ENCODE measurements at regions not wholly inside any gene's neighbourhood (a gene's known extent, or its start where the extent isn't known, plus 50 kb on each side); places are given as distances from the start of the nearest gene placed in this dataset.

GRCh38 chr3:146914409-146914808, 309.3 kb upstream of the PLSCR5 start:
- Histone ChIP-seq H3K9me3 (no peaks in the 10 kb centered on the region), H3K9ac (no peak overlapping the region), H3K4me3 (ENCODE audit: low read depth in 2 of 2, low read length in 1 of 2) (no peak overlapping the region), H2AFZ (ENCODE audit: low read depth) (no peak overlapping the region), H3K4me2 (no peak overlapping the region), H3K27me3 (ENCODE audit: insufficient read depth) (no peaks in the 10 kb centered on the region), H3K4me1 (ENCODE audit: control insufficient read depth in 1 of 2, insufficient read depth in 2 of 2, low read depth in 1 of 2, low read length in 1 of 2) (no peaks in the 10 kb centered on the region), H3K27ac (ENCODE audit: low read depth in 2 of 2, low read length in 1 of 2) (no peak overlapping the region), H3F3A (replicated peaks; ENCODE audit: insufficient read depth) (no peaks in the 10 kb centered on the region), H3K36me3 (replicated peaks in 1 of 2; ENCODE audit: control insufficient read depth in 1 of 2, insufficient read depth in 2 of 2, low read length in 1 of 2) (no peaks in the 10 kb centered on the region), H3K9me2 (peaks cover 6% of the 10 kb centered on the region; the same call in 1 of the 2 replicates), H3K79me2 (ENCODE audit: insufficient read depth) (no peaks in the 10 kb centered on the region), H4K20me1 (ENCODE audit: insufficient read depth) (no peaks in the 10 kb centered on the region)
- TF ChIP-seq SMC3 (IDR thresholded peaks at IDR 0.05; ENCODE audit: low read depth, low read length) (no peak), USF1 (IDR thresholded peaks at IDR 0.05; ENCODE audit: borderline replicate concordance, low read depth) (no peak), CTCF (IDR thresholded peaks at IDR 0.05) (no peak), TEAD4 (IDR thresholded peaks at IDR 0.05; ENCODE audit: borderline replicate concordance, insufficient read depth) (no peak), TCF12 (IDR thresholded peaks at IDR 0.05) (no peak), USF2 (IDR thresholded peaks at IDR 0.05; ENCODE audit: borderline replicate concordance, low read depth, low read length) (no peak), ELF1 (IDR thresholded peaks at IDR 0.05) (no peak), SIN3A (IDR thresholded peaks at IDR 0.05; ENCODE audit: borderline replicate concordance, low read depth, low read length) (no peak), FOXM1 (IDR thresholded peaks at IDR 0.05; ENCODE audit: low read depth) (no peak), JUND (IDR thresholded peaks at IDR 0.05) (no peak), ZBTB33 (IDR thresholded peaks at IDR 0.05; ENCODE audit: borderline replicate concordance, low read depth) (no peak), RFX5 (IDR thresholded peaks at IDR 0.05; ENCODE audit: low read length) (no peak), NFIC (IDR thresholded peaks at IDR 0.05; ENCODE audit: borderline replicate concordance) (no peak), MAX (IDR thresholded peaks at IDR 0.05; ENCODE audit: low read depth) (no peak)
- ChIA-PET CTCF (no interaction called here), POLR2A (no interaction called here)
- no peak for DNase-seq
- 9% methylated on average over 2 of the region's 2 CpGs for WGBS (ENCODE audit: low lambda C conversion rate)

Measured in SK-N-SH (cell line).